ENCODE measurements at regions not wholly inside any gene's neighbourhood (a gene's known extent, or its start where the extent isn't known, plus 50 kb on each side); places are given as distances from the start of the nearest gene placed in this dataset.

GRCh38 chr18:46335534-46336101 lies 231.4 kb downstream of the HAUS1 start:
- TF ChIP-seq CTCF (IDR thresholded peaks at IDR 0.05) (no peak), EZH2 (IDR thresholded peaks at IDR 0.05) (no peak)
